PC-3 (cell line): ENCODE measurements at regions not wholly inside any gene's neighbourhood (a gene's known extent, or its start where the extent isn't known, plus 50 kb on each side); places are given as distances from the start of the nearest gene placed in this dataset.

Experiments
- CTCF ChIP-seq: fragments of 300-600 bp; sonication (generic); conservative IDR thresholded peaks from 2 replicates; pipeline ENCODE4 v1.5.1; 2017; ENCODE audit warnings: antibody characterized with exemption, low read depth, mild to moderate bottlenecking, low read length
- EZH2 ChIP-seq: fragments of 300-600 bp; sonication (generic); IDR thresholded peaks from one replicate; pipeline ENCODE4 v1.6.1; 2017; ENCODE audit warnings: antibody characterized with exemption, mild to moderate bottlenecking, low read length; ENCODE audit not compliant: unreplicated experiment
- EZH2phosphoT487 ChIP-seq: fragments of 300-600 bp; sonication (generic); IDR thresholded peaks from 2 replicates; pipeline ENCODE4 v1.6.1; 2018; ENCODE audit warnings: mild to moderate bottlenecking, antibody characterized with exemption, low read length, borderline replicate concordance

GRCh38 chr5:114243972-114244317 is 117.9 kb upstream of the KCNN2 start:
- no peak for TF ChIP-seq CTCF
- no peak for TF ChIP-seq EZH2
- TF ChIP-seq EZH2phosphoT487 = no peak
